Stomach (tissue), 4 donors: ENCODE measurements at regions not wholly inside any gene's neighbourhood (a gene's known extent, or its start where the extent isn't known, plus 50 kb on each side); places are given as distances from the start of the nearest gene placed in this dataset.

Experiments used
- POLR2A ChIP-seq, 4 donors: fragments of 450-650 bp; IDR thresholded peaks; one replicate each; pipeline ENCODE4 v1.6.1; 2016; ENCODE audit warnings: antibody characterized with exemption in 4 of 4, control low read depth in 2 of 4, mild to moderate bottlenecking in 1 of 4, moderate library complexity in 1 of 4
- POLR2AphosphoS5 ChIP-seq, 3 donors: sonication (generic); formaldehyde crosslinking; IDR thresholded peaks; one replicate each; pipeline ENCODE4 v1.6.1; 2016; ENCODE audit warnings: antibody characterized with exemption in 3 of 3
- TF ChIP-seq, protein P1 (sequence below), 7 experiments: fragments of 450-650 bp in 4 of 7; fragments of 200-600 bp in 3 of 7; sonication (generic) in 3 of 7; IDR thresholded peaks; one replicate each; pipeline ENCODE4 v1.5.1; 2016 to 2019; ENCODE audit warnings: antibody characterized with exemption in 7 of 7, control low read depth in 2 of 7, mild to moderate bottlenecking in 1 of 7

DNA sequence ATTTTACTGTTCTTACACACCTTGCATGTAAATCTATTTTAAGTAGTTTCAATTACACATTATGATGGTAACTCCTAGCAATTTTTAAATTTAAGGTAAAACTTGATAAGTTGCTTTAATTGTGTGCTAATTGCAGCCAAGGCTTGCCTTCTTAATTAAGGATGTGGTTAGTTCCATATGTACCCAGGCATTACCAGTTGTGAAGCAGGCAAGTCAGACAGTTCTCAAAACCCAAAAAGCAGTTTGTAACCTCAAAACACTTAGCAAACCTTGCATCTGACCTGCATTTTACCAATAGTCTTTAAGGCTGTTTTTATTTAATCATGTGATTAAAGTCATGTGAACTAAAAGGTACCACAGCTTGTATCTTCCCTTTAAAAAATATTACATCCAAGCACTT, 1159.4 kb downstream of the DSC3 start:
- TF ChIP-seq, protein P1, sequence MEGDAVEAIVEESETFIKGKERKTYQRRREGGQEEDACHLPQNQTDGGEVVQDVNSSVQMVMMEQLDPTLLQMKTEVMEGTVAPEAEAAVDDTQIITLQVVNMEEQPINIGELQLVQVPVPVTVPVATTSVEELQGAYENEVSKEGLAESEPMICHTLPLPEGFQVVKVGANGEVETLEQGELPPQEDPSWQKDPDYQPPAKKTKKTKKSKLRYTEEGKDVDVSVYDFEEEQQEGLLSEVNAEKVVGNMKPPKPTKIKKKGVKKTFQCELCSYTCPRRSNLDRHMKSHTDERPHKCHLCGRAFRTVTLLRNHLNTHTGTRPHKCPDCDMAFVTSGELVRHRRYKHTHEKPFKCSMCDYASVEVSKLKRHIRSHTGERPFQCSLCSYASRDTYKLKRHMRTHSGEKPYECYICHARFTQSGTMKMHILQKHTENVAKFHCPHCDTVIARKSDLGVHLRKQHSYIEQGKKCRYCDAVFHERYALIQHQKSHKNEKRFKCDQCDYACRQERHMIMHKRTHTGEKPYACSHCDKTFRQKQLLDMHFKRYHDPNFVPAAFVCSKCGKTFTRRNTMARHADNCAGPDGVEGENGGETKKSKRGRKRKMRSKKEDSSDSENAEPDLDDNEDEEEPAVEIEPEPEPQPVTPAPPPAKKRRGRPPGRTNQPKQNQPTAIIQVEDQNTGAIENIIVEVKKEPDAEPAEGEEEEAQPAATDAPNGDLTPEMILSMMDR (IDR thresholded peaks at IDR 0.05), result no peak
- TF ChIP-seq POLR2AphosphoS5 (IDR thresholded peaks at IDR 0.05), result no peak
- TF ChIP-seq POLR2A (IDR thresholded peaks at IDR 0.05), result no peak
